ENCODE measurements at regions not wholly inside any gene's neighbourhood (a gene's known extent, or its start where the extent isn't known, plus 50 kb on each side); places are given as distances from the start of the nearest gene placed in this dataset.

GRCh38 chr6:223136-223535 lies 69.2 kb upstream of the DUSP22 start:
- ChIA-PET POLR2A (no interaction called here), CTCF (interaction anchor here (0.6 to 1.1 kb wide), 3 partner anchors 7 to 803 kb away, joined by 3 to 4 read pairs (median 3); no protein-coding TSS in a partner anchor)
- Histone ChIP-seq H3K27ac (ENCODE audit: extremely low read depth, low read depth, low read length) (no peak overlapping the region), H3K9me3 (ENCODE audit: control insufficient read depth, insufficient read depth, low read depth, low read length) (no peaks in the 10 kb centered on the region), H3K4me1 (ENCODE audit: control insufficient read depth, insufficient read depth, low read length) (no peaks in the 10 kb centered on the region), H3K36me3 (ENCODE audit: control insufficient read depth in 2 of 2, insufficient read depth in 1 of 2, low read length in 2 of 2) (no peaks in the 10 kb centered on the region), H3K4me3 (ENCODE audit: low read depth, low read length) (no peak overlapping the region)
- TF ChIP-seq ZNF302 (tag by site-specific recombination; IDR thresholded peaks at IDR 0.05; ENCODE audit: low read depth) (no peak), ZSCAN5A (tag by site-specific recombination; IDR thresholded peaks at IDR 0.05) (no peak), ZNF223 (tag by site-specific recombination; IDR thresholded peaks at IDR 0.05) (no peak), ZNF146 (tag by site-specific recombination; IDR thresholded peaks at IDR 0.05) (no peak), ZNF366 (tag by site-specific recombination; conservative IDR thresholded peaks at IDR 0.05) (no peak), ZFP3 (tag by site-specific recombination; IDR thresholded peaks at IDR 0.05; ENCODE audit: low read depth) (no peak), ZBTB10 (tag by site-specific recombination; IDR thresholded peaks at IDR 0.05) (no peak), ZNF2 (tag by site-specific recombination; IDR thresholded peaks at IDR 0.05) (no peak), IKZF3 (tag by site-specific recombination; IDR thresholded peaks at IDR 0.05) (no peak), ZNF664 (tag by site-specific recombination; IDR thresholded peaks at IDR 0.05) (no peak), ZNF398 (tag by site-specific recombination; IDR thresholded peaks at IDR 0.05) (no peak), HOXD13 (CRISPR knock-in tag; IDR thresholded peaks at IDR 0.05; ENCODE audit: borderline replicate concordance) (no peak), ZBTB8A (tag by site-specific recombination; IDR thresholded peaks at IDR 0.05) (no peak), ZNF335 (tag by site-specific recombination; conservative IDR thresholded peaks at IDR 0.05) (no peak), ZNF529 (tag by site-specific recombination; IDR thresholded peaks at IDR 0.05; ENCODE audit: insufficient replicate concordance) (no peak), PRDM10 (tag by site-specific recombination; IDR thresholded peaks at IDR 0.05) (no peak), ZNF175 (tag by site-specific recombination; IDR thresholded peaks at IDR 0.05) (no peak), ZFP41 (tag by site-specific recombination; IDR thresholded peaks at IDR 0.05; ENCODE audit: borderline replicate concordance) (no peak), OSR2 (tag by site-specific recombination; IDR thresholded peaks at IDR 0.05) (no peak), RBAK (tag by site-specific recombination; IDR thresholded peaks at IDR 0.05) (no peak)

Data from HEK293 (cell line).